Pancreas (tissue), 10 donors: ENCODE measurements at regions not wholly inside any gene's neighbourhood (a gene's known extent, or its start where the extent isn't known, plus 50 kb on each side); places are given as distances from the start of the nearest gene placed in this dataset.

Source experiments
- ATAC-seq, 4 donors: fragments of 200-7000 bp; cut with Tn5 transposase; one replicate each; pipeline versions ENCODE4 v1.8.0 to v1.9.1; 2020; ENCODE audit warnings: mild to moderate bottlenecking in 4 of 4, moderate library complexity in 4 of 4
- DNase-seq, 6 donors: peaks; one replicate each; pipeline ENCODE4 v3.0.0-alpha.2; 2020
- FAIRE-seq: peaks from 2 replicates; lab custom pipeline; 2012; peaks lifted over from hg19 to GRCh38; lab: Jason Lieb, UNC
- H3K27ac ChIP-seq, 4 donors: fragments of 200-600 bp; sonication (generic); 1 replicate in 3 of 4; 2 replicates in 1 of 4; pipeline versions ENCODE4 v1.5.0 to v1.8.0; 2020
- H3K27me3 ChIP-seq, 4 donors: fragments of 200-600 bp; one replicate each; pipeline ENCODE4 v1.8.0; 2021
- H3K36me3 ChIP-seq, 3 donors: fragments of 200-600 bp; sonication (generic) in 1 of 3; one replicate each; pipeline versions ENCODE4 v1.5.0 to v1.8.0; 2020 to 2021
- H3K4me1 ChIP-seq, 3 donors: fragments of 200-600 bp; one replicate each; pipeline ENCODE4 v1.8.0; 2021
- H3K4me3 ChIP-seq, 4 donors: fragments of 200-600 bp; sonication (generic) in 2 of 4; one replicate each; pipeline versions ENCODE4 v1.5.0 to v1.8.0; 2020 to 2021
- H3K9me3 ChIP-seq, 4 donors: fragments of 200-600 bp; one replicate each; pipeline ENCODE4 v1.8.0; 2021
- CTCF ChIP-seq, 4 donors: fragments of 200-600 bp; sonication (generic) in 3 of 4; IDR thresholded peaks; one replicate each; pipeline versions ENCODE4 v1.5.0 to v1.8.0; 2021; ENCODE audit warnings: antibody characterized with exemption in 4 of 4
- WGBS, 2 donors: extraction: QIAGEN DNeasy Blood & Tissue Kit; methylation state at CpG; one replicate each; pipeline ENCODE4 v1.1.7; 2013; 5-methylcytosine and 5-hydroxymethylcytosine counted together
- intact Hi-C, 3 donors: fragments of 100-400 bp; cut with DNase I; formaldehyde crosslinking; loops; one replicate each; pipeline versions ENCODE4 v1.11.1 to v1.14.2; 2022
- donor health status: healthy with polysubstance abuse.
- donor health status: DM: no; HTN: no; CAD: no; lungs with moderate emphysema.
- donor health status: DM: no; HTN: no; CAD: no.
- donor health status: control.
- donor health status: control.
- donor health status: Bipolar disorder and iron deficiency.
- donor health status: DM: yes; HTN: yes; CAD: no.
- donor health status: DM: no; HTN: no; CAD: no.
- donor health status: DM: no; HTN: no; CAD: no.
- donor health status: DM: yes; HTN: yes; CAD: no.

- Histone ChIP-seq H3K36me3 (no peaks in the 10 kb centered on the region), H3K4me3 (no peak overlapping the region), H3K27ac (no peak overlapping the region), H3K9me3 (no peaks in the 10 kb centered on the region), H3K27me3 (no peaks in the 10 kb centered on the region), H3K4me1 (no peaks in the 10 kb centered on the region)
- FAIRE-seq: no peak
- intact Hi-C loops: no loop called here
- WGBS, 2 donors: 34 to 63% methylated on average over 2 of the region's 2 CpGs
- no peak for ATAC-seq
- no peak for DNase-seq
- TF ChIP-seq CTCF (IDR thresholded peaks at IDR 0.05): no peak
Measured at GRCh38 chrX:1719270-1719669, 104.4 kb downstream of the ASMT start.

DNA sequence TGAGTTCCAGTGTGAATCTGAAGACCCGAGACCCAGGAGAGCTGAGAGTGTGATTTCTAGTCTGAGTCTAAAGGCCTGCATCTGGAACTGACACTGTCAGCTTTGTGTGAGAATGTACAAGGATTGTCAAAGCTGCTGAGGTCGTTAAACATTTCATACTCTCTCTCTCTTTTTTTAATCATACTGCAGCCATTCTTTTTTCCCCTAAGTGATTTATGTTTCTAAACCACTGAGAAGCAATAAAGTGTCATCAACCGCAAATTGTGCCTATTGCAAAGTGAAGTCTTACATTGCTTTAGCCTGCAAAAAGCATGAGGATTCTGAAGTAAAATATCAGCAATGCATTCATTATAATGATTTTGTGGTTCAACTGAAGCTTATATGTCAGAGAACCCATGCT, 106.0 kb downstream of the ASMT start:
- H3K27me3 ChIP-seq: no peaks in the 10 kb centered on the region
- no peak for TF ChIP-seq CTCF (IDR thresholded peaks at IDR 0.05)
- H3K4me3 ChIP-seq: no peak overlapping the region
- H3K4me1 ChIP-seq: no peaks in the 10 kb centered on the region
- no peak overlapping the region for H3K27ac ChIP-seq
- DNase-seq: no peak
- no peaks in the 10 kb centered on the region for H3K9me3 ChIP-seq
- intact Hi-C loops: no loop called here
- 56 to 65% methylated on average over 3 of the region's 3 CpGs for WGBS, 2 donors
- H3K36me3 ChIP-seq: no peaks in the 10 kb centered on the region
- ATAC-seq: no peak
- no peak for FAIRE-seq

DNA sequence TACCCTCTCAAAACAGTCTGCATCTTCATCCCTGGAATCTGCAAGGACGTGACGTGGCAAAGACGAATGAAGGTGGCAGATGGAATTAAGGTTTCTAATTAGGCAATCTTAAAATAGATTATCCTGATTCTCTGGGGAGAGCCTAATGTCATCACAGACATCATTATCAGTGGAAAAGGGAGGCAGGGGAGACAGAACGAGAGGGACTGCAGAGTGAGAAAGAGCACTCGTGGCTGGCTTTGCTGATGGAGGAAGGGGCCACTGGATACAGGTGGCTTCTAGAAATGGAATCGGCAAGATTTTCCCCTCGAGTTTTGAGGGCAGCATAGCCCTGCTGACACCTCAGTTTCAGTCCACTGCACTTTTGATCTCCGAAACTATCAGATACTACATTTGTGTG, 110.6 kb downstream of the ASMT start:
- H3K4me3 ChIP-seq: no peak overlapping the region
- 42 to 56% methylated on average over 8 of the region's 8 CpGs for WGBS, 2 donors
- FAIRE-seq (no peak), ATAC-seq (no peak), DNase-seq (no peak)
- no peaks in the 10 kb centered on the region for H3K4me1 ChIP-seq
- no peaks in the 10 kb centered on the region for H3K36me3 ChIP-seq
- intact Hi-C loops: no loop called here
- TF ChIP-seq CTCF (IDR thresholded peaks at IDR 0.05): no peak
- no peaks in the 10 kb centered on the region for H3K9me3 ChIP-seq
- no peak overlapping the region for H3K27ac ChIP-seq
- H3K27me3 ChIP-seq: no peaks in the 10 kb centered on the region

- intact Hi-C loops: no loop called here
- FAIRE-seq (no peak), ATAC-seq (peak in 1 of 4 donors; percentile 63), DNase-seq (peak in 1 of 6 donors; percentile 16)
- Histone ChIP-seq H3K27ac (no peak overlapping the region), H3K9me3 (no peaks in the 10 kb centered on the region), H3K4me3 (no peak overlapping the region), H3K36me3 (no peaks in the 10 kb centered on the region), H3K27me3 (no peaks in the 10 kb centered on the region), H3K4me1 (no peaks in the 10 kb centered on the region)
- WGBS, 2 donors: 16 to 18% methylated on average over 11 of the region's 11 CpGs
- TF ChIP-seq CTCF (IDR thresholded peaks at IDR 0.05): no peak
Measured at GRCh38 chrX:1727531-1728027, 112.7 kb downstream of the ASMT start.

DNA sequence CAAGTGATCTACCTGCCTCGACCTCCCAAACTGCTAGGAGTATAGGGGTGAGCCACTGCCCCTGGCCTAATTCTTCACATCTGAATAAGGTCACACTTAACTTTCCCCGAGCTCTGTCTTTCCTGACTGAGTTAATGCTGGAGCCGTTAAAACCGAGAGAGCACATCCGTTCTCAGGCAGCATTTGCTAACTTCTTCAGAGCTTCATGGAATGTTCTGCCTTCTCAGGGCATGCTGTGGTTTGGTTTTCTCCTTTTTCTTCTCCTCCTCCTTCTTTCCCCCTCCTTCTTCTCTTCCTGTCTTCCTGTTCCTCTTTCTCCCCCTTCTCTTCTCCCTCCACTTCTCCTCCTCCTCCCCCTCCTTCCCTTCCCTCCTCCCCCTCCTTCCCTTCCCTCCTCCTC, 119.9 kb downstream of the ASMT start:
- 47 to 68% methylated on average over 5 of the region's 5 CpGs for WGBS, 2 donors
- no peak for TF ChIP-seq CTCF (IDR thresholded peaks at IDR 0.05)
- intact Hi-C loops: no loop called here
- no peaks in the 10 kb centered on the region for H3K27me3 ChIP-seq
- DNase-seq: no peak
- no peaks in the 10 kb centered on the region for H3K36me3 ChIP-seq
- H3K27ac ChIP-seq: no peak overlapping the region
- no peaks in the 10 kb centered on the region for H3K4me1 ChIP-seq
- H3K4me3 ChIP-seq: no peak overlapping the region
- ATAC-seq: no peak
- no peak for FAIRE-seq
- no peaks in the 10 kb centered on the region for H3K9me3 ChIP-seq
